Aorta (tissue), 5 donors: ENCODE measurements at regions not wholly inside any gene's neighbourhood (a gene's known extent, or its start where the extent isn't known, plus 50 kb on each side); places are given as distances from the start of the nearest gene placed in this dataset.

Experiments used
- ATAC-seq: fragments of 200-7000 bp; cut with Tn5 transposase; one replicate; pipeline ENCODE4 v1.9.1; 2022; ENCODE audit warnings: moderate library complexity; ENCODE audit not compliant: low FRiP score
- DNase-seq, 2 donors: peaks; one replicate each; pipeline ENCODE4 v3.0.0-alpha.2; 2020
- H3K27ac ChIP-seq, 2 donors: one replicate each; pipeline ENCODE4 v1.5.1; 2013; ENCODE audit warnings: low read length in 2 of 2, mild to moderate bottlenecking in 2 of 2, moderate library complexity in 2 of 2, control low read depth in 1 of 2, inconsistent platforms in 1 of 2, low read depth in 1 of 2
- H3K27me3 ChIP-seq, 2 donors: one replicate each; pipeline ENCODE4 v1.6.1; 2013; ENCODE audit warnings: control low read depth in 1 of 2, low read length in 1 of 2, mild to moderate bottlenecking in 1 of 2, moderate library complexity in 1 of 2; ENCODE audit not compliant: insufficient read depth in 2 of 2, control insufficient read depth in 1 of 2
- H3K36me3 ChIP-seq, 2 donors: one replicate each; pipeline ENCODE4 v1.6.1; 2013; ENCODE audit warnings: control low read depth in 1 of 2, low read length in 1 of 2, mild to moderate bottlenecking in 1 of 2; ENCODE audit not compliant: insufficient read depth in 2 of 2, control insufficient read depth in 1 of 2
- H3K4me1 ChIP-seq, 2 donors: one replicate each; pipeline ENCODE4 v1.6.1; 2013; ENCODE audit warnings: low read length in 2 of 2, control low read depth in 1 of 2, mild to moderate bottlenecking in 1 of 2, moderate library complexity in 1 of 2; ENCODE audit not compliant: insufficient read depth in 2 of 2, control insufficient read depth in 1 of 2
- H3K4me3 ChIP-seq, 2 donors: one replicate each; pipeline ENCODE4 v1.5.1; 2013; ENCODE audit warnings: low read length in 2 of 2, control low read depth in 1 of 2, mild to moderate bottlenecking in 1 of 2
- H3K9me3 ChIP-seq: one replicate; pipeline ENCODE4 v1.6.1; 2013; ENCODE audit warnings: mild to moderate bottlenecking, low read length; ENCODE audit not compliant: control insufficient read depth
- WGBS, 2 donors: extraction: QIAGEN DNeasy Blood & Tissue Kit; methylation state at CpG; one replicate each; pipeline ENCODE4 v1.1.7; 2013; 5-methylcytosine and 5-hydroxymethylcytosine counted together
- intact Hi-C, 2 donors: fragments of 100-400 bp; cut with DNase I; formaldehyde crosslinking; loops; one replicate each; pipeline versions ENCODE4 v1.14.2 to v1.15.0; 2022
- donor health status: healthy with polysubstance abuse.
- donor health status: Bipolar disorder and iron deficiency.
- donor health status: DM: no; HTN: no; CAD: no.
- donor health status: DM: no; HTN: no; CAD: no.
- donor health status: DM: yes; HTN: yes; CAD: no.

- no peaks in the 10 kb centered on the region for H3K9me3 ChIP-seq
- DNase-seq (no peak), ATAC-seq (no peak)
- no peaks in the 10 kb centered on the region for H3K27me3 ChIP-seq
- no peak overlapping the region for H3K4me3 ChIP-seq
- H3K27ac ChIP-seq, result no peak overlapping the region
- no peaks in the 10 kb centered on the region for H3K36me3 ChIP-seq
- no peaks in the 10 kb centered on the region for H3K4me1 ChIP-seq
- intact Hi-C loops, result no loop called here
- 38 to 50% methylated on average over 6 of the region's 6 CpGs for WGBS, 2 donors
Measured at GRCh38 chr15:39061952-39062464, 497.4 kb upstream of the RASGRP1 start.

DNA sequence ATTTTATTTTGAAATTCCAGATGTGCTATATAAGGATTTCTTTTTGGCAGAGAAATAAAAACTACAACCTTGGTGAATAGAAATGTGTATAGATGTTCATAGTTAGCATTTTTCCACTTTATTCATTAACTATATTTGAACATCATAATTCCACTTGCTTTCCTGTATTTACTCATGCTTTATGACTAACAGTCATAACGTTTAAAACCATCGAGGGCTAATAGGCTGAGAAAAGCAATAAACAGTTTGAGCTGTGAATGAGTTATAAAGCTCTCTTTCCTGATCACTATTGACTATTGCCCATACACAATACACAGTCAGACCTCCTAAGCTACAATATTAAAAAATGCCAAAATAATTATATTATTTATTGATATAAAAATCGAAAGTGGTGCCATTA is 502.1 kb upstream of the RASGRP1 start:
- H3K4me3 ChIP-seq, result no peak overlapping the region
- no peak overlapping the region for H3K27ac ChIP-seq
- peaks cover 0 to 2% of the 10 kb centered on the region in 2 donors for H3K4me1 ChIP-seq
- no peaks in the 10 kb centered on the region for H3K27me3 ChIP-seq
- 57 to 59% methylated on average over 3 of the region's 3 CpGs for WGBS, 2 donors
- no peak for ATAC-seq
- intact Hi-C loops, result no loop called here
- no peaks in the 10 kb centered on the region for H3K9me3 ChIP-seq
- no peak for DNase-seq
- H3K36me3 ChIP-seq, result no peaks in the 10 kb centered on the region

DNA sequence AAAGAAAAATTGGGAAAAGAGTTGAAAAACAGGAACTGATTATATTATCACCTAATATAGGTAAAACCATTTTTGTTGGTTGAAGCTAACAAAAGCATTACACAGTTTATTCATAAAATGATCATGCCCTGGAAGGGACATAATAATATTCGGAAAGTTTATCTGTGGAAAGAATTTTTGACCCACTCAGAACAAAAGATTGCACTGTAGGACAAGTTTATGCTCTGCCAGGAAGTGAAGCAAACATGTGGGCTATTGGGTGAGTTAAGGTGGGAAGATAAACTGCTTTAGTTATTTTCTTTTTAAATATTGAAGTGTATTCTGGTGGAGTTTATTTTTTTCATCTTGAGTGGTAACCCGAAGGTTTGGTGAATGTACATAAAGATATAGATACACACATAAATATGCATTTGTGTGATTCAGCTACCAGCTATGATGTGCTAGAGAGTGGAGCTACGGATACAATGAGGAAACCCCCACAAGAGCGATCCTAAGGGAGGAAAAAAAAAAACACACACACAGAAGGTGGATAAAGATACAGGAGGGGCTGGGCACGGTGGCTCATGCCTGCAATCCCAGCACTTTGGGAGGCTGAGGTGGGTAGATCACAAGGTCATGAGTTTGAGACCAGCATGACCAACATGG is 506.4 kb upstream of the THBS1 start:
- no peak overlapping the region for H3K4me3 ChIP-seq

DNA sequence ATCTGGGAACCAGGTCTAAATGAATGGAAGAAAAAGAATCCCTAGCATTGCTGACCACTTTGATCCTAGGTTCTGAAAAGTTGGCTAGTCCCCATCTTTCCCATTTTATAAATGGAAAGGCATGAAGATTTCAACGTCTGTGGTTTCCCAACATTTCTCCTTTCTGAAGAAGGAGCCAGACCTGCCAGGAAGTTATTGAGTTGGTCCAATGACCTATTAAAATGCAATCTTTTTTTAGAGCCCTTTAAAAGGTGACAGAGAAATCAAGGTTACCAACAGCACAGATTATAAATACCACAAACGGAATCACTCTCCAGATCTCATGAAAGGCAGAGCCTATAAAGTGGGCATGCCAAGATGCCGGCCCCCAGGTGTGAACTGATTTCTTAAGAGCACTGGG is 505.6 kb upstream of the THBS1 start:
- no peak for ATAC-seq
- intact Hi-C loops, result no loop called here

More for the DNA sequence above, 506.4 kb upstream of the THBS1 start:
- WGBS, 2 donors, result 62 to 66% methylated on average over 5 of the region's 5 CpGs
- no peaks in the 10 kb centered on the region for H3K27me3 ChIP-seq
- H3K36me3 ChIP-seq, result no peaks in the 10 kb centered on the region
- intact Hi-C loops, result no loop called here
- DNase-seq (no peak), ATAC-seq (no peak)
- no peak overlapping the region for H3K27ac ChIP-seq
- no peaks in the 10 kb centered on the region for H3K9me3 ChIP-seq
- H3K4me1 ChIP-seq, result no peaks in the 10 kb centered on the region

GRCh38 chr15:39075756-39076341 is 505.0 kb upstream of the THBS1 start:
- DNase-seq (no peak), ATAC-seq (no peak)
- no peak overlapping the region for H3K27ac ChIP-seq
- H3K4me1 ChIP-seq, result no peaks in the 10 kb centered on the region
- no peak overlapping the region for H3K4me3 ChIP-seq
- WGBS, 2 donors, result 73 to 76% methylated on average over 7 of the region's 7 CpGs
- H3K9me3 ChIP-seq, result no peaks in the 10 kb centered on the region
- H3K27me3 ChIP-seq, result no peaks in the 10 kb centered on the region
- no peaks in the 10 kb centered on the region for H3K36me3 ChIP-seq
- intact Hi-C loops, result no loop called here

More for the DNA sequence above, 505.6 kb upstream of the THBS1 start:
- Histone ChIP-seq H3K27ac (no peak overlapping the region), H3K4me1 (no peaks in the 10 kb centered on the region), H3K36me3 (no peaks in the 10 kb centered on the region), H3K27me3 (no peaks in the 10 kb centered on the region), H3K4me3 (no peak overlapping the region), H3K9me3 (no peaks in the 10 kb centered on the region)
- WGBS, 2 donors, result 48 to 51% methylated on average over 3 of the region's 3 CpGs
- no peak for DNase-seq

GRCh38 chr15:39078026-39078425 is 502.9 kb upstream of the THBS1 start:
- Histone ChIP-seq H3K9me3 (no peaks in the 10 kb centered on the region), H3K4me1 (no peaks in the 10 kb centered on the region), H3K36me3 (no peaks in the 10 kb centered on the region), H3K27ac (no peak overlapping the region), H3K27me3 (no peaks in the 10 kb centered on the region), H3K4me3 (no peak overlapping the region)
- intact Hi-C loops, result no loop called here
- ATAC-seq (no peak), DNase-seq (no peak)
- WGBS, 2 donors, result 97 to 99% methylated on average over 3 of the region's 3 CpGs

DNA sequence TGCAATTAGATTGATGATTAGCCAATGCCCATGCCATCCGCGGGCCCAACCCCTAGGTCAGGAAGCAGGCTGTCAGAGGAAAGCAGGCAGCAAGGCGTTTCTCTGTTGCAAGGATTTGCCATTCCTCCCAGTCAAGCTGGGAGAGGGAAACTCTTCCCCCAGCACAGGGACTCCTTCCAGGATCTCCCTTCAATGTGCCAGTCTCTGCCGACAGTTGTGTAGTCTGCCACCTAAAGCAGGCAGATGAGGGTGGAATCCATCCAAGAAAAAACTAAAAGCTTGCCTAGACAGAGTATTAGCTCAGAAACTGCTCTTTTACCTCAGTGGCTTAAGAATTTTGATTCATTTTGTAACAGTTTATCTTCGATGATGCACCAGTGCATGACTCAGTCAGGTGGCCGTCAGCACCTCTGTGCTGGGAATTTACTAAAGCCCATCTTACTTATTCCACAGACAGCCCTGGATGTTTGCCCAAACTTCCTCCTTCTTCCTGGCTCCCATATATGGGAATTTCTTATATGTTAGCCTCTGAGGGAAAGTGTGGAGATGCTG is 501.5 kb upstream of the THBS1 start:
- Histone ChIP-seq H3K4me1 (no peaks in the 10 kb centered on the region), H3K27ac (no peak overlapping the region), H3K36me3 (no peaks in the 10 kb centered on the region), H3K27me3 (no peaks in the 10 kb centered on the region), H3K4me3 (no peak overlapping the region), H3K9me3 (no peaks in the 10 kb centered on the region)
- no peak for DNase-seq
- intact Hi-C loops, result no loop called here
- WGBS, 2 donors, result 46 to 48% methylated on average over 6 of the region's 6 CpGs
- no peak for ATAC-seq

DNA sequence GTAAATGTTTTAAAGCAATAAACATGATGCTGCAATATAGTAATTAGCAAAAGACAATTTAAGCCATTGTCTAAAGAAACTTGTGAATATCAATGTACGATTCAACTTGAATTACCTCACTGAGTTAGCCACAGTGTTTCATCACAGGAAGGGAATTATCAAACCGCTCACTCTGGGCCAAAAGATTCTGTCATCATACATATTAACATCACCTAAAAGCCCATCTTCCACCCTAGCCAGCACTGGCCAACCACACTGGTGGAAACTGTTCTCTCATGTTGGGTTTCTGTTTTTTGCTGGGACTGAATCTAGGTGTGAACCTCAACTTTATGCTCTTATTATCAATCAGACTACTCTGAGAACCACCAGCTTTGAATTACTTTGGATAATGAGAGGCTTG is 497.7 kb upstream of the THBS1 start:
- Histone ChIP-seq H3K27me3 (no peaks in the 10 kb centered on the region), H3K9me3 (no peaks in the 10 kb centered on the region), H3K36me3 (no peaks in the 10 kb centered on the region), H3K27ac (no peak overlapping the region), H3K4me3 (no peak overlapping the region), H3K4me1 (no peaks in the 10 kb centered on the region)
- DNase-seq (peak in 1 of 2 donors; percentile 54), ATAC-seq (no peak)
- WGBS, 2 donors, result 89 to 93% methylated on average over 2 of the region's 2 CpGs
- intact Hi-C loops, result no loop called here
